ENCODE measurements at regions not wholly inside any gene's neighbourhood (a gene's known extent, or its start where the extent isn't known, plus 50 kb on each side); places are given as distances from the start of the nearest gene placed in this dataset.

GRCh38 chr12:102540815-102541385 lies 60.5 kb upstream of the IGF1 start:
- TF ChIP-seq, protein P1, sequence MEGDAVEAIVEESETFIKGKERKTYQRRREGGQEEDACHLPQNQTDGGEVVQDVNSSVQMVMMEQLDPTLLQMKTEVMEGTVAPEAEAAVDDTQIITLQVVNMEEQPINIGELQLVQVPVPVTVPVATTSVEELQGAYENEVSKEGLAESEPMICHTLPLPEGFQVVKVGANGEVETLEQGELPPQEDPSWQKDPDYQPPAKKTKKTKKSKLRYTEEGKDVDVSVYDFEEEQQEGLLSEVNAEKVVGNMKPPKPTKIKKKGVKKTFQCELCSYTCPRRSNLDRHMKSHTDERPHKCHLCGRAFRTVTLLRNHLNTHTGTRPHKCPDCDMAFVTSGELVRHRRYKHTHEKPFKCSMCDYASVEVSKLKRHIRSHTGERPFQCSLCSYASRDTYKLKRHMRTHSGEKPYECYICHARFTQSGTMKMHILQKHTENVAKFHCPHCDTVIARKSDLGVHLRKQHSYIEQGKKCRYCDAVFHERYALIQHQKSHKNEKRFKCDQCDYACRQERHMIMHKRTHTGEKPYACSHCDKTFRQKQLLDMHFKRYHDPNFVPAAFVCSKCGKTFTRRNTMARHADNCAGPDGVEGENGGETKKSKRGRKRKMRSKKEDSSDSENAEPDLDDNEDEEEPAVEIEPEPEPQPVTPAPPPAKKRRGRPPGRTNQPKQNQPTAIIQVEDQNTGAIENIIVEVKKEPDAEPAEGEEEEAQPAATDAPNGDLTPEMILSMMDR (IDR thresholded peaks at IDR 0.05), result no peak

GRCh38 chr12:102539651-102540553 lies 59.5 kb upstream of the IGF1 start:
- TF ChIP-seq, protein P1 (IDR thresholded peaks at IDR 0.05), result no peak

GRCh38 chr12:102535306-102535705 lies 54.9 kb upstream of the IGF1 start:
- TF ChIP-seq, protein P1 (IDR thresholded peaks at IDR 0.05), result no peak

- TF ChIP-seq, protein P1 (IDR thresholded peaks at IDR 0.05), result no peak
Observed at GRCh38 chr12:102534899-102535298, 54.5 kb upstream of the IGF1 start.

- TF ChIP-seq, protein P1 (IDR thresholded peaks at IDR 0.05), result no peak
Observed at GRCh38 chr12:102533483-102534215, 53.3 kb upstream of the IGF1 start.
